GM21447 (cell line): ENCODE measurements at regions not wholly inside any gene's neighbourhood (a gene's known extent, or its start where the extent isn't known, plus 50 kb on each side); places are given as distances from the start of the nearest gene placed in this dataset.
A peak's percentile ranks its signal among the peaks of the same experiment; 100 is the strongest.
"Not testable (repeated sequence)": the region's sequence is repeated elsewhere in the genome, so short reads cannot be mapped to it uniquely, and the experiment has no call there.

ENCODE experiments used
- ATAC-seq: cut with Tn5 transposase; IDR thresholded peaks from one replicate; pipeline ENCODE4 v1.9.1; 2021; ENCODE audit not compliant: unreplicated experiment

DNA sequence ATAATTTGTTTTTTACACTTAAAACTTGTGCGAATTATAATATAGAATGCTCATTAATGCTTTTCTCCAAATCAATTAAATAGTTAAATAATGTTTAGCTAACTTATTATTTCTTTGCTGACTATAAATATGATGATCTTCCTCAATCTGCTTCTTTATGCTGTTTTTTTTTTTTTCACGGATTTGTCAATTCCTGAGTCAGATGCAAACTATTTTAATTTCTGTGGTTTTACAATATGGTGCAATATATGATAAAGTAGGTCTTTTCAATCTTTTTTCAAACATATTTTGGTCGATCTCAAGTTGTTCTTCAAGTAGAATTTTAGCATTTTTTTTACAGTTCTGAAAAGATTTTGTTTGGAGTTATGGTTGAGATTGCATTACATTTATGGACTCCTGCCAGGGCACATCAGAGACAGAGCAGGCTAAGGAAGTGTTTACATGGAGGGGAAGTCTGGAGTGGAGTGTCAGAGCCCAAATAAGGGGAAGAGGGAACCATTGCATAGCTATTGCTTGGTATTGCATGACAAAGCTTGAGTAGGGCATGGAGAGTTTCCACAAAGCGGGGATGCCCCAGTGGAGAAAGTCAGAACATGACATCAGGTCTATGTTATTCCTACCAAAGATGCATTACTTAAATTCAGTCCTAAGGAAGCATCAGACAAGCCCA lies 204.4 kb downstream of the OTUD1 start:
- ATAC-seq = no peak

DNA sequence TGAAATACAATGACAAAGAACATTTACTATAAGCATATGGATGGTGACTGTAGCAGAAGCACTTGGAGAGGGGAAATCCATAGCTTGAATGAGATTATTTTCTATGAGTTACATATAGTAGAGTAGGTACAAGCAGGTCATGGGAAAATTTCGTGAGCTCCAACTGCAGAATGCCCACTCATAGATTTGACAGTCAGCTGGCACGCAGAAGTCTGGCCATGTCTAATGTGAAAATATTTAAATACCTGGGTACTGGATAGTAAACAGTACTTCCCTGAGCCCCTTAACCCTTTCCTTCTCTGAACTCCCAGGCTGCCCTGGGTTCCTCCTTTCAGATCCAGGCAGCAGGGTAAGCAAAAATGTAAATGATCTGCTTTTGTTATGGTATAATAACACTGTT lies 209.7 kb downstream of the OTUD1 start:
- no peak for ATAC-seq

DNA sequence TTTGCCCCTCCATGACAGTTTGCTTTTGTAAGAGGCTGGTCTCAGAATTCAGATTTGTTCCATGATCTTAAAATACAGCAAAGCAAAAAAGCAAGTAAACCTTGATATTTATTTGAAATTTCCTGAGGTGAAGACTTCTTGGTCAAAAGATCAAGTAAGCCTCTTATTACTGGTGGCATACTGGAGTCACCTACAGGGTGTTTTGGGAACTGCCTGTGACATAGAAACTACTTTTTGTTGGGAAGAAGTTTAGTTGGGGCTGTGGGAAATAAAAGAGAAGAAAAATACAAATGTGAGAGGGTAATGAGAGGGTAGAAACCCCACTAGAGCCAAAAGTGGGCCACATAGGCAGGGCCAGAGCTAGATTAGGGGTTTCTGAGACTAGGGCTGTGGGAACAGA lies 217.9 kb downstream of the OTUD1 start:
- ATAC-seq = no peak

DNA sequence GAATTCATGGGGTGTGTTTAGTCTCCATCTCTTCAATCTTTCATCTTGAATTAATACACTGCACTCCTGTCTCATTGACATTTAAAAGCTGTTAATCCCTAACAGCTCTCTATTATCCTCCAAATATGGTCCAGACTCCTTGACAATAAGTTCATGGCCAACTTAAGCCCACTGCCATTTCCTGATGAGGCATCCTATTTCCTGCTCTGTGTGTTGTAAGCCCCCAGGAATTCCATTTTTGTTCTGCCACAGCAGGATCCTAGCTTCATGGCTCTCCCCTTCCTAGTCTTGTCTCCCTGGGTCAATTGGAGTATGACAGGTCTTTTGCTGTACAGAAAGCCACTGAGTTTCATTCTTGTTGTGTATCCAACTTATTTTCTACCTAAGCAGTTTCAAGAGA lies 218.8 kb downstream of the OTUD1 start:
- no peak for ATAC-seq

DNA sequence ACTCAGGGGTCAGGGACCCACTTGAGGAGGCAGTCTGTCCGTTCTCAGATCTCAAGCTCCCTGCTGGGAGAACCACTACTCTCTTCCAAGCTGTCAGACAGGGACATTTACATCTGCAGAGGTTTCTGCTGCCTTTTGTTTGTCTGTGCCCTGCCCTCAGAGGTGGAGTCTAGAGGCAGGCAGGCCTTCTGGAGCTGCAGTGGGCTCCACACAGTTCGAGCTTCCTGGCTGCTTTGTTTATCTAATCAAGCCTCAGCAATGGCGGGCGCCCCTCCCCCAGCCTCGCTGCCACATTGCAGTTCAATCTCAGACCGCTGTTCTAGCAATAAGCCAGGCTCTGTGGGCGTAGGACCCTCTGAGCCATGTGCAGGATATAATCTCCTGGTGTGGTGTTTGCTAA lies 233.0 kb downstream of the OTUD1 start:
- ATAC-seq = not testable (repeated sequence)

DNA sequence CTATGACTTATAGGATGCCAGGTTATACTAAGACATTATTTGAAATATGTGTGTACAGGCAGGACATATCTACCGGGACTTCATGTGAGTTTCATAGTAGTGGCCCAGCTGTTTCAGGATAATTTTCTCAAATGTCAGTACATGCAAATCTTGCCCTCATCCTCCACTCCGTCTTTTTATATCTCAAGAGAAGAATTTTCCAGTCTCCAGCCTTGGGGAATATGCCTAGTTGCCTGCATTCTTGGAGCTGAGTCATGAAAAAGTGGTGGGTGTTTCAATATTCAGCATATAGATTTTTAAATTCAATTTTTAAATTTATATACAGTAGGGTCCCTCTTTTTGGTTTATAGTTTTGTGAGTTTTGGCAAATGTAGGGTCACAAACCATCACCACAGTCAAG lies 236.7 kb downstream of the OTUD1 start:
- no peak for ATAC-seq

DNA sequence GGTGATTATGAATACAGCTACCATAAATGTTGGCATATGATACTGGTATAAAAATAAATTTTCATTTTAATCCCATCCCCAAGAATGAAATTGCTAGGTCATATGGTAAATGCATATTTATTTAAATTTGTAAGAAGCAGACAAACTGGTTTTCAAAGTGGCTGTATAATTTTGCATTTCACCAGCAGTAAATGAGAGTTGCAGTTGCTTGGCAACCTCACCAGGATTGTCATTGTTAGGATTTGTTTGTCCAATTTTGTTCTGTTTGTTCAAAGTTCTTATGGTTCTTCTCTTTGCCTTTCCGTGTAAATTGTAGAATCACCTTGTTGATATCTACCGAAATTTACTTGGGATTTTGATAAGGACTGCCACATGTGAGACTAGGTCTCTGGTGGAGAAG lies 237.4 kb downstream of the OTUD1 start:
- ATAC-seq = no peak

DNA sequence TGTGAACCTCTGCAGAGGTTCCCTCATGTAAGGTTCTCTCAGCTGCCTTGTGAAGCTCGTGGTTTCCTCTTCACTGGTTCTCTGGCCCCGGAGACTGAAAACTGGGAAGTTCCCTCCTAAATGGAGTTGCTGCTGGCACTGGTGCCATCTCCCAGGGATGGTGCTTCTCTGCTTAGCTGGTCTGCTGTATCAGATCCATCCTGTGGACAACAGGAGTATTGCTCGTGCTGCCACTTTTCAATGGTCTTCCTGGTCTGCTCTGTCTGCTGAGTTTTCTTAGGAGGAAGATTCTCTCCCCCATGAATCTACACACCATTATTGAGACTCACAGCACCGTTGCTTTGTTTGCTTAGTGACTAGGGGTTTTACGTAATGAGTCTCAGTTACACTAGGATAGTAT lies 247.8 kb downstream of the OTUD1 start:
- no peak for ATAC-seq

DNA sequence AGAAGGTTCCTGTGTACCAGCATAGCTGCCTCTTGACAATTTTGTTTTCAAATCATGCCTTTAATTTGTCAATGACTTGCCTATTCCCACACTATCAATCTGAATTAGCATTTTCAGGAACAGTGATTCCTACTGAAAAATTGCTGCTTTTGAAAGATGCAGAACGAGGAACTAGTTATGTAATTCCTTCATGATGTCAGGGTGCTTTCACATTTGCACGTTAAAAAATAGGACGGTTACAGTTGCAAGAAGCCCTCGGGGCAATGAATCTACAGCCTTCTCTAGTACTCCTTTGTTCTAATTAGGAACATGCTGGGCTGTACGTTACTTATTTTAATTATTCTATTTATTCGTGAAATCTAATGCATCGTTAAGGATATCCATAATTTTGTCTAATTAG lies 253.9 kb downstream of the OTUD1 start:
- no peak for ATAC-seq

DNA sequence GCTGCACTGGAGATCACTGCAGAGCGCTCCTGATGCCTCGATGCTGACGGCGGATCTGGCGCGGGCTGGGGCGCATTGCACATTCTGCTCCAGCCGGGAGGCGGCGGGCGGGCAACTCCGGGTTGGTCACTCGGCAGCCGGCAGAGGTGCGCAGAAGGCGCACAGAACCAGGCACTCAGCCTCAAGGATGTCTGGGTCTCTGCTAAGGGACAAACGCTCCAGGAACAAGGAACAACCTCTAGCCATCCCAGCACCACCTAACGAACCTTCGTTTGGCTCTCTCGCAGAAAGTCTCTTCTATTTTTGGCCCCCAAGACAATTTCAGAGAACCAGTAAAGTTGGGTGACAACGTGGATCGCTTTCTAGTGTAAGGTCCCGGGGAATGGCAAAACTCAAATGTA lies 254.6 kb downstream of the OTUD1 start:
- no peak for ATAC-seq

DNA sequence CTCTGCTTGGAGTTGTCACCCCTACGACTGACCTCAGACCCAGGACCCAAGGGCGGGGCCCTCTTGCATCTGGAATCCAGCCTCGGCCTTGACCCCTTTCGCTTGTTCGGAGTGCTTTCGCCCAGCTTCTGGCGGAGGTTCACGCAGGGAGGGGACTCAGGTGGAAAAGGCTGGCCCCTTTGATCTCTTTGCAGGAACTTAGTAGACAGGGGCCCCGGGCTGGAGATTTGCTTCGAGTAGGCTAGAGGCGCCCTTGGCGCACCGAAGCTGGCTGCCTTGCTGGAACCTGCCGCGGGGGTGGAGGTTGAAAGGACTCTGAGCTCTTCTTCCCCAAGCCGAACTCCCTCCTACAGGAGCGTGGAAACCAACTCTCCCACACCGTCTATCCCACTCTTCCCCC lies 255.1 kb downstream of the OTUD1 start:
- no peak for ATAC-seq

DNA sequence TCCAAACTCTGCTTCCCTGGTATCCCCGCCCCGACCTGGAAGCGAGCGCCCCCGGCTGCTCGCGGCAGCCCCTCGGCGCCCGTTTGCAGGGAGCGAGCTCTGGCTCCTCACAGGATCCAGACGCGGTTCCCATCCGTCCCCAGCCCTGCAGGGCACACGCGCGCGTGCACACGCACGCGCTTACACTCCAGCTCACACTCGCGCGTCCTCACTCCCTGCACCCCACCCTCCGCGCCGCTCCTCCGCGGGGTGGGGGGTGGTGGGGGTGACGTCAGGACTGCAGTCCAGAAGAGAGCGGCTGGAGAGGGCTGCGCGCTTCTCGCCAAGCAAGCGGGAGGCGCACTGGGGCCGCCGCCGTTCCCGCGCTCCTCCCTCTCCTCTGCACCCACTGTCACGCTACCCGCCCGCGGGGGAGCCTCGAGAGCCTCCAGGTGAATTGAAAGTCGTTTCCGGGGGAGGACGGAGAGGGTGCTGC lies 255.6 kb downstream of the OTUD1 start:
- no peak for ATAC-seq

DNA sequence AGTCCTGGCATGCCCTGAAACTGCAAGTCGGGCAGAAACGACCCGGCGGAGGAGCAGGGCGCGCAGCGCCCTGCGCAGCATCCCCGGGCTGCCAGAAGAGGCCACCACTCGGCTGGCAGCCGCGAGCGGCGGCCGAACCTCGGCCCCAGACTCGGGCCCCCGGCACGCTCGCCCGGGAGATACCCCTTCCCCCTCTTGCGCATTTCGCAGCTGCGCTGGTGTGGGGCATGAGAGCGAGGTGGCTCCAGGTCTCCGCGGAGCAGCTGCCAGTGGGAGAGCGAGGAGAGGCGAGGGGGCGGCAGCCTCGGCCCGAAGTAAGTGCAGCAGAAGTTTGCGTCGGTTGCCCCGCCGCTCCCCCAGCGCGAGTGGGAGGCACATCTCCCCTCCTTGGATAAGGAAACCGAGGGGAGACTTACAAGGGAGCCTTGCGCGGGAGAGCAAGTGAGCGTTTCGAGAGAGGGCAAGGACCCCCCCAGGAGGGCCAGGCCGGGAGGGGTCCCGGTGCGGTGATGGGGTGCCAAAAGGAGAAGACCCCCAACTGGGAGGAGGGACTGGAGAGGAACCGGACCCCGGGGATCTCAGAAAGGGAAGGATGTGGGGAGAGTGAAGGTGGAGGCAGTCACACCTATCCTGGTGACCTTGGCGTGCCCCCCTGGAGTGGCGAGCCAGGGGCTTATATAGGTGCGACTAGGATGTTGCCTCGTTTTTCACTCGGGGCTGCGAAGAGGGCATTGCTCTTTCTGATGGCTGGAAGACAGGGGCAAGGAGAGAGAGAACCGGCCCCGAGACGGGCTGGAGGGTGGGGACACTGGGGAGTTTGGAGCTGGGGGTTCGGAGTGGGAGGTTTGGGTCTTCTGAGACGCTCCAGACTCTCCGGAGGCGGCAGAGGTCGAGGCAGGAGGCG lies 256.3 kb downstream of the OTUD1 start:
- ATAC-seq = no peak

DNA sequence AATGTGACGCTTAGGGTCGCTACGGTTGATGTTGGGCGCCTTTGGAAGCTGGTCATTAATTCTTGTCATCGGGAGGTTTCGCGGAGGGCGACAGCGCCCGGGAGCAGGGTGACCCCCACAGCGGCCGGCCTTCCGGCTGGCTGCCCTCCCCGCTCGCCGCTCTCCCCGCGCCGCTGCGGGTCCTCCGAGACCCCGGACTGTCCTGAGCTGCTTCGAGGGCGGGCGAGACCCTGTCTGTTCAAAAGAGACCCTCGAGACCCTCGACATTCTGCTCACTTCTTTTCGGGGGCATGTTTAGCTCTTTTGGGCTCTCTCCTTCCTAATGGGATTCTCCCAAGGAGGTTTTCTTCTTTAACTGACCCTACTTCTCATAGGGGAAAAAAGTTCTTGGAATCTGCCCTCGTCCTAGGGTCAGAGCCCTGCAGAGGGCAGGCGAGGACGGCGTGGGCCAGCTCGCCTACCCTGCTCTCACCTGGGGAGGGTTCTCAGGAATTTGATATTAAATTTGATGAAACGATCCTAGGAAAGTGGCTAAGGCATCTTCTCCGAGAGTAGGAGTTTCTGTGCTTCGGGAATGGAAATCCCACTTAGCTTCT lies 257.0 kb downstream of the OTUD1 start:
- ATAC-seq = no peak

DNA sequence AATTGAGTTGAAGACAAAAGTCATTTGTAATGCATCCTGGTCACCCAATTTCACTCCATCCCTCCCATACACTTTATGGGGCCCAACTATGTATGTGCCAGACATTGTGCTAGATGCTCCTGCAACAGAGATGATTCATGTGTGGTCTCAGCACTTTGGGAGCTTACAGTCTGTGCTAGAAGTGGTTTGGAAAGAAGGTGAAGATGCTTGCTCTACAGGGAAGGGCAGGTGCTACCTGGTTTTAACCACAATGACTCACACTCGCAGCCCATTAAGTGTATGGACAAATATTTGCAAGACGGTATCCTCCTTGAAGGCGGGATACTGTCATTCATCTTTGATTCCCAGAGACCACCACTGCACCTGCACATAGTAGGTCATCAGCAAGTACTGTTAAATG lies 257.6 kb downstream of the OTUD1 start:
- no peak for ATAC-seq

DNA sequence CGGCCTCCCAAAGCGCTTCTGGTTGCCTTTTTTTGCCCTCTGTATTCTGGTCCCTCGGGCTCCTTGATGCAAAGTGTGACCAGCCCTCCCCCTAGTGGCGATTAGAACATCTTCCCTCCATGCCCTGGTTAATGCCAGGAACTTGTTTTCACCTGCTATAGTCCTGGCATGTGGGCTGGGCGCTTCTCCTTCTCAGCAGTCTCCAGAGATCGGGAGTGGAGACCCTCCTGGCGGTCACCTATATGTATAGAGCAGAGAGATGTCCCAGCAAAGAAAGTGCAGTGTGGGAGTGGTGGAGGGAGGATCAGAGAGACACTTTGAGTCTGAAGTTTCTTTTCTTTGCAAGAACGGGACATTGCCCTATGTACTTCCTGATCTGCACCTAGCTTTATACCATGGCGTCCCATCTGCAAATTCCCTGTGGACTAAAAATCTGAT lies 264.1 kb downstream of the OTUD1 start:
- ATAC-seq = peak; percentile 89

DNA sequence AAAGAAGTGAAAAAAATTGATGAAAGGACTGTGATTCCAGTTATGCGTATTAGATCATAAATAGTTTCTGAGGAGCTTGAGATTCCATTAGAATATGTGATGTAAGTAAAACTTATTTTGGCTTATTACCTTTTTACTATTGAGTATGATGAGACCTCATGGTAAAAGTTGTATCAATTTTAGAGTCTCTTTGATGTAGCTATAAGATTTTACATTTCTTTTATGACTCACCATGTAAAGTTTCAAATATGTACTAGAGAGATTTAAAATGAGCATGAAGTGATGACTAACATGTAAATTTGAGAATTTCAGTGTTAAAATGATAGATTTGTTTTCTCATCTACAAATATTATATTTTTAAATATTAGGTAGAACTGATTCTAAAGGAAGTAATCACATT lies 276.5 kb downstream of the OTUD1 start:
- ATAC-seq = no peak

DNA sequence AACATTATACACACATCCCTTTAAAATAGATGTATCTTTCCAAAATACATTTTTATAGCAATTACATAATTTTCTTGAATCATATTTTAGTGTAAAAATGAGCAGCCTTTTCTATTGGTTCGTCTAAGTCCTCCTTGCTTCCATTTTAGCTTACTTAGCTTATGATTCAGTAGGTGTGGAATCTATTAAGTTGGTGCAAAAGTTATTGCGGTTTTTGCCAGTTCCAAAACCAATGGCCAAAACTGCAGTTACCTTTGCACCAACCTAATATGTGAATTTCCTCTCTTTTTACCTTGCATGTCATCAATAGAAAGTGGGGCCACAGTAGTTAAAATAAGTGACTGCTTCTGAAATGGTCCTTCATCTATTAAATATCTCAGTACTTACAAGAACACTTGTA lies 279.0 kb downstream of the OTUD1 start:
- no peak for ATAC-seq

DNA sequence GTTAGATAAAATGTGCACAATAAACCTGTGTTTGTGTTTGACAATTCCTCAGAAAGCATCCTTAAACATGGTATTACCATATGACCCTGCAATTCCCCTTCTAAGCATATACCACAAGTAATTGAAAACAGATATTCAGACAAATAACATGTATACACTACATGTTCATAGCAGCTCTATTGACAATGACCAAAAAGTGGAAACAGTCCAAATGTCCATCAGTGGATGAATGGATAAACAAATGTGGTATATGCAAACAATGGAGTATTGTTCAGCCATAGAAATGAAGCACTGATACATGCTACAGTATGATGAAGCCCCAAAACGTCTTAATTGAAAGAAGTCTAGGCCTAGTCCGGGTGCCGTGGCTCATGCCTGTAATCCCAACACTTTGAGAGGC lies 280.1 kb downstream of the OTUD1 start:
- ATAC-seq = no peak

DNA sequence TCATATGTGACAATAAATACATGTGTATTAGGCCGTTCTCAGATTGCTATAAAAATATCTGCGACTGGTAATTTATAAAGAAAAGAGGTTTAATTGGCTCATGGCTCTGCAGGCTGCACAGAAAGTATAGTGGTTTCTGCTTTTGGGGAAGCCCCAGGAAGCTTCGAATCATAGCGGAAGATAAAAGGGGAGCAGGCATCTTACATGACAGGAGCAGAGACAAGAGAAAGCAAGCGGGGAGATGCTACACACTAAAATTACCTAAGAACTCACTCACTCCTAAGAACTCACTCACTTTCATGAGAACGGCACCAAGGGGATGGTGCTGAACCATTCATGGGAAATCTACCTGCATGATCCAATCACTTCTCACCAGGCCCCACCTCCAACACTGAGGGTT lies 284.9 kb downstream of the OTUD1 start:
- ATAC-seq = no peak

DNA sequence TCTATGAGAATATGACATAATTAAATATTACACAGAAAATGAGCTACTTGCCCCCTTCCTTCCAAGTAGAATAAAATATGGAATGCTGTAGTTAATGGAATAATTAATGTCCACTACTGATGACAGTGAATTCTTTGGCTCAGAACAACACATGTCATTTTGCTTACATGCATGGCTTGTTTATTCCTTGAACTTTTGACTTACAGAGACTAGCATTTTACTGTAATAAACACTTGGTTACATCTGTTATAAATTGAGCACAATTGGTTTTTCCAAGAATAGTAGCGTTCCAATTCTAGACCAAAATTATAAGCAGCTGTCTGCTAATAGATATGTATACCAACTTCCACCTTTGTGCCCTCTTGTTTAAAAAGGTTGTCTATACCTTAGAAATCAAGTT lies 286.7 kb downstream of the OTUD1 start:
- ATAC-seq = no peak

DNA sequence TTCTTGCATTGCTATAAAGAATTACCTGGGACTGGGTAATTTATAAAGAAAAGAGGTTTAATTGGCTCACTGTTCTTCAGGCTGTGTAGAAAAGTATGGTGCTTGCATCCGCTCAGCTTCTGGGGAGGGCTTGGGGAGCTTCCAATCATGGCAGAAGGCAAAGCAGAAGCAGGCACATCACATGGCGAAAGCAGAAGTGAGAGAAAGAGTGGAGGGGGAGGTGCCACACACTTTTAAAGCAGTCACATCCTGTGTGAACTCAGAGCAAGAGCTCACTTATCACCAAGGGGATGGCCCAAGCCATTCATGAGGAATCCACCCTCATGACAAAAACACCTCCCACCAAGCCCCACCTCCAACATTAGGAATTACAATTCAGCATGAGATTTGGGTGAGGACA lies 303.5 kb downstream of the OTUD1 start:
- ATAC-seq = peak; percentile 99
